ENCODE measurements at regions not wholly inside any gene's neighbourhood (a gene's known extent, or its start where the extent isn't known, plus 50 kb on each side); places are given as distances from the start of the nearest gene placed in this dataset.
A peak's percentile ranks its signal among the peaks of the same experiment; 100 is the strongest.

DNA sequence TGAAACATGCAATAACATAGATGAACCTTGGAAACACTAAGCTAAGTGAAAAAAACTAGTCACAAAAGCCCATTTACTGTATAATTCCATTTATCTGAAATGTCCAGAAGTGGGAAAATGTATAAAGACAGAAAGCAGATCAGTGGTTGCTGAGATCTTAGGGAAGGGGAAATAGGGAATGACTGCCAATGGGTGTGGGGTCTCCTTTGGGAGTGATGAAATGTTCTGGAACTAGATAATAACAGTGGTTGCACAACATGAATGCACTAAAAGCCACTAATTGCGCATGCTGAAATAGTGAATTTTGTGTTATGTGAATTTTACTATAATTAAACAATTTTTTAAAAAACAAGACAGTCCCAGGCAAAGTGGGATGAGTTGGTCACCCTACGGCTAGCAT lies 472.8 kb downstream of the CCDC171 start:
- H3K9me3 Mint-ChIP-seq (ENCODE audit: unreplicated experiment): peaks cover 8% of the 10 kb centered on the region
- DNase-seq (ENCODE audit: unreplicated experiment): no peak
- POLR2A ChIA-PET: no interaction called here
- H3K36me3 Mint-ChIP-seq (ENCODE audit: insufficient read depth, unreplicated experiment): no peaks in the 10 kb centered on the region
- CTCF ChIA-PET: no interaction called here
- H3K4me3 Mint-ChIP-seq (ENCODE audit: unreplicated experiment): no peak overlapping the region
- intact Hi-C loops (cut with micrococcal nuclease): no loop called here
- BruUV-seq (replicated peaks): no TSS peak
- TF ChIP-seq, protein P1, sequence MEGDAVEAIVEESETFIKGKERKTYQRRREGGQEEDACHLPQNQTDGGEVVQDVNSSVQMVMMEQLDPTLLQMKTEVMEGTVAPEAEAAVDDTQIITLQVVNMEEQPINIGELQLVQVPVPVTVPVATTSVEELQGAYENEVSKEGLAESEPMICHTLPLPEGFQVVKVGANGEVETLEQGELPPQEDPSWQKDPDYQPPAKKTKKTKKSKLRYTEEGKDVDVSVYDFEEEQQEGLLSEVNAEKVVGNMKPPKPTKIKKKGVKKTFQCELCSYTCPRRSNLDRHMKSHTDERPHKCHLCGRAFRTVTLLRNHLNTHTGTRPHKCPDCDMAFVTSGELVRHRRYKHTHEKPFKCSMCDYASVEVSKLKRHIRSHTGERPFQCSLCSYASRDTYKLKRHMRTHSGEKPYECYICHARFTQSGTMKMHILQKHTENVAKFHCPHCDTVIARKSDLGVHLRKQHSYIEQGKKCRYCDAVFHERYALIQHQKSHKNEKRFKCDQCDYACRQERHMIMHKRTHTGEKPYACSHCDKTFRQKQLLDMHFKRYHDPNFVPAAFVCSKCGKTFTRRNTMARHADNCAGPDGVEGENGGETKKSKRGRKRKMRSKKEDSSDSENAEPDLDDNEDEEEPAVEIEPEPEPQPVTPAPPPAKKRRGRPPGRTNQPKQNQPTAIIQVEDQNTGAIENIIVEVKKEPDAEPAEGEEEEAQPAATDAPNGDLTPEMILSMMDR (IDR thresholded peaks at IDR 0.05; ENCODE audit: unreplicated experiment): no peak
- H3K27ac Mint-ChIP-seq (ENCODE audit: low read depth, unreplicated experiment): no peak overlapping the region
- H3K4me1 Mint-ChIP-seq (ENCODE audit: insufficient read depth, unreplicated experiment): peaks cover 17% of the 10 kb centered on the region
- no peaks in the 10 kb centered on the region for H3K27me3 Mint-ChIP-seq (ENCODE audit: insufficient read depth, unreplicated experiment)

DNA sequence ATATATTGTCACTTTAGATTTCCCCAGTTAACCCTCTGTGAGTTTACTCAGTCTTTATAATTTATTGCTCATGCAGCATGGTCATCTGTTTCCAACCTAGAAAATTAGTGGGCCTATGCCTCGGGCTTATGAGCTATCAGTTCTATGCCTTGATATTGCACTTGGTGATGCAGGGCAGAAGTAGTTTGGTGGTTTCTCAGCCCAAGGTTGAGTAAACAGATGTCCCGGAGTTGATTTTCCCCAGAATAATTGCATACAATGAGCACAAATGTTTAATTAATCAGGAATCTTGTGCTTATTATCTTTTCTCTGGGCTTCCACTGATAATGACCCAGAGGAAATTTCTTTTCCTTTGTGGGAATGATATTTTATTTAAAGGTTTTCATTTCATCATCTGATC lies 474.0 kb downstream of the CCDC171 start:
- peaks cover 8% of the 10 kb centered on the region for H3K9me3 Mint-ChIP-seq (ENCODE audit: unreplicated experiment)
- intact Hi-C loops (cut with micrococcal nuclease): no loop called here
- peaks cover 29% of the 10 kb centered on the region for H3K4me1 Mint-ChIP-seq (ENCODE audit: insufficient read depth, unreplicated experiment)
- TF ChIP-seq, protein P1 (IDR thresholded peaks at IDR 0.05; ENCODE audit: unreplicated experiment): no peak
- ChIA-PET CTCF (no interaction called here), POLR2A (no interaction called here)
- no peak for DNase-seq (ENCODE audit: unreplicated experiment)
- no peaks in the 10 kb centered on the region for H3K27me3 Mint-ChIP-seq (ENCODE audit: insufficient read depth, unreplicated experiment)
- no peaks in the 10 kb centered on the region for H3K36me3 Mint-ChIP-seq (ENCODE audit: insufficient read depth, unreplicated experiment)
- H3K4me3 Mint-ChIP-seq (ENCODE audit: unreplicated experiment): no peak overlapping the region
- H3K27ac Mint-ChIP-seq (ENCODE audit: low read depth, unreplicated experiment): no peak overlapping the region
- BruUV-seq (replicated peaks): no TSS peak

DNA sequence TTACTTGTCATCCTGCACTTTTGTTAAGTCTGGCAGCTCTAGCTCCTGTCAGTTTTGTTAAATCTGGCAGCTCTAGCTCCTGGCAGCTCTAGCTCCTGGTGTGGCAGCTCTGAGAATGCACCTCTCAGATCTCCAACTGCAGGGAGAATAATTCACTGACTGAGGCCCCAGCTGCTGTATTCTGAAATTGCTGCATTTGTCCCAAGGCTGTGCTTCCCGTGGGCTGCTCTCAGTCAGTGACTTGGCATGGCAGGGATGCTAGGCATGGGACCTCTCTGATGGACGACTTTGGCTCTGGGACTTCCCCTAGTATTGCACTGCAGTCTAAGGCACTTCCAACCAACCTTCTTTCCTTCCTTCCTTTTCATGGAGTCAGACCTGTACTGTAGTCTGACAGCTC lies 475.7 kb downstream of the CCDC171 start:
- H3K36me3 Mint-ChIP-seq (ENCODE audit: insufficient read depth, unreplicated experiment): no peaks in the 10 kb centered on the region
- no peak overlapping the region for H3K27ac Mint-ChIP-seq (ENCODE audit: low read depth, unreplicated experiment)
- no TSS peak for BruUV-seq (replicated peaks)
- ChIA-PET POLR2A (no interaction called here), CTCF (interaction anchor here (0.7 to 1.1 kb wide), 3 partner anchors 10 to 676 kb away, joined by 3 to 6 read pairs (median 3); no protein-coding TSS in a partner anchor)
- H3K4me1 Mint-ChIP-seq (ENCODE audit: insufficient read depth, unreplicated experiment): peaks cover 35% of the 10 kb centered on the region
- no peaks in the 10 kb centered on the region for H3K27me3 Mint-ChIP-seq (ENCODE audit: insufficient read depth, unreplicated experiment)
- intact Hi-C loops (cut with micrococcal nuclease): no loop called here
- TF ChIP-seq, protein P1 (IDR thresholded peaks at IDR 0.05; ENCODE audit: unreplicated experiment): no peak
- H3K4me3 Mint-ChIP-seq (ENCODE audit: unreplicated experiment): no peak overlapping the region
- no peak for DNase-seq (ENCODE audit: unreplicated experiment)
- peaks cover 8% of the 10 kb centered on the region for H3K9me3 Mint-ChIP-seq (ENCODE audit: unreplicated experiment)

DNA sequence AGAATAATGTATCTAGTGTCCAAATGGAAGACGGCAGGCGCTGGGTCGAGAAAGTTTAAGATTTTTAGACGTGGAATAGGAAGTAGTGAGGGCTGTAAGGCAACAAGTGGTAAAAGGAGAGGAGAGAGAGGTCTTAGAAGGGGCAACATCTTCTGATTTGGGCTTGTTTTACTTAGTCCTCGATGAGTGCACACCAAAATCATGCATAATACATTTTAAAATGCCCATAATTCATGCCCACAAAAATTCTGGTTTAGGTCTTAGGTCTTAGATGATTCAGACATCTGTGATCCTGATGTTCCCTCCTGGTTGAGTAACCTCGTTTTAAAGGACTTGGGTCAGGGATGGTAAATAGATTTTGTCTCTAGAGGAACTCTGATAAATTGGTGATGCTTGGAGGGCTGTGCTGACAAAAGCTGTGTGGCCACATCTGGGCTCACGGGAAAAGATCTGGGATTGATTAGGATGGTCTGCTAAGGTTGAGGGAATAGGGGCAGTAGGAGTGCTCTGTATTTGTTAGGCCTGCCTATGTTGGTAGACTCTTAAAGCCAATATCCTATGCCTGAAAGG lies 476.3 kb downstream of the CCDC171 start:
- intact Hi-C loops (cut with micrococcal nuclease): no loop called here
- no peaks in the 10 kb centered on the region for H3K27me3 Mint-ChIP-seq (ENCODE audit: insufficient read depth, unreplicated experiment)
- H3K4me3 Mint-ChIP-seq (ENCODE audit: unreplicated experiment): no peak overlapping the region
- CTCF ChIA-PET: interaction anchor here (0.7 to 1.1 kb wide), 2 partner anchors 9 to 675 kb away, joined by 3 to 6 read pairs; no protein-coding TSS in a partner anchor
- DNase-seq (ENCODE audit: unreplicated experiment): peak; percentile 35
- POLR2A ChIA-PET: no interaction called here
- H3K9me3 Mint-ChIP-seq (ENCODE audit: unreplicated experiment): peaks cover 8% of the 10 kb centered on the region
- peaks cover 35% of the 10 kb centered on the region for H3K4me1 Mint-ChIP-seq (ENCODE audit: insufficient read depth, unreplicated experiment)
- H3K27ac Mint-ChIP-seq (ENCODE audit: low read depth, unreplicated experiment): peak overlapping the region; percentile 41
- H3K36me3 Mint-ChIP-seq (ENCODE audit: insufficient read depth, unreplicated experiment): no peaks in the 10 kb centered on the region
- BruUV-seq (replicated peaks): no TSS peak
- TF ChIP-seq, protein P1 (IDR thresholded peaks at IDR 0.05; ENCODE audit: unreplicated experiment): no peak
